GM12865 (cell line): ENCODE measurements at regions not wholly inside any gene's neighbourhood (a gene's known extent, or its start where the extent isn't known, plus 50 kb on each side); places are given as distances from the start of the nearest gene placed in this dataset.

Experiments used
- DNase-seq: peaks from one replicate; pipeline ENCODE4 v3.0.0; 2010; ENCODE audit warnings: low read depth
- H3K4me3 ChIP-seq: 2 replicates; pipeline ENCODE4 v1.5.1; 2011; ENCODE audit warnings: mild to moderate bottlenecking, low read depth, low read length, control low read depth
- CTCF ChIP-seq: IDR thresholded peaks from 2 replicates; pipeline ENCODE4 v1.5.1; 2011; ENCODE audit warnings: low read length, control low read depth, low read depth, inconsistent platforms; ENCODE audit not compliant: insufficient read depth; ENCODE audit errors: missing control alignments

- no peak for DNase-seq
- no peak overlapping the region for H3K4me3 ChIP-seq
- TF ChIP-seq CTCF, result no peak
Observed at GRCh38 chr2:129741623-129742022, 237.8 kb upstream of the RAB6C start.

GRCh38 chr2:129742415-129743180, 236.9 kb upstream of the RAB6C start:
- DNase-seq, result no peak
- TF ChIP-seq CTCF, result no peak
- H3K4me3 ChIP-seq, result no peak overlapping the region

GRCh38 chr2:129744141-129744540, 235.3 kb upstream of the RAB6C start:
- DNase-seq, result no peak
- no peak overlapping the region for H3K4me3 ChIP-seq
- TF ChIP-seq CTCF, result no peak

- DNase-seq, result no peak
- no peak for TF ChIP-seq CTCF
- H3K4me3 ChIP-seq, result no peak overlapping the region
Observed at GRCh38 chr2:129744649-129745048, 234.8 kb upstream of the RAB6C start.

DNA sequence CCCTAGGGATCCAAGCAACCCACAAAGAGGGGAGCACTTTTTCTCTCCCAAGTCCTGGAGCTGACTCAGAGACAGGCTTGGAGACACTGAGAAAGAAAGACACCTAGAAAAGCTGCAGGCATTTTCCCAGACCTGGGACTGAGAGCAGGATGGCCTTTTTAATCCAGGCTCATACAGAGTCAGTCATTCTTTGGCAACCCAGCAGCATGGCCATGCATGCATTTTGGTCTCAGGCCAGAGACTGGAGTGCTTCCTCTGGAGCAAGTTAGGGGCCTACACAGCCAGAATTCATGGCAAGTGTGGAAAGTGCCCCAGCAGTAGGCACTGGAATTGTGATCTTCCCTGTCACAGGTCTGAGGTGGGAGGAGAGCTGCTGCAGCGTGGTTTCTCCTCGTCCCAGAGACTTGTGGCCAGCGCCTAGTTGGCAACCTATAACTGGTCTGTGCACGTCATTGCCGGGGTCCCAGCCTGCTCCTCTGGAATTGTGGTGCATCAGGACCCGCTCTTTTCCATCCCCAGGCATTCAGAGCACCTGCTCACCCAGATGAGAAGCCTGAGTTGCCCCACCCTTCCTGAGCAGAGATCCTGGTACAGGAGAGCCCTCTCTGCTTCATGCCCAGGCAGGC, 231.9 kb upstream of the RAB6C start:
- DNase-seq, result no peak
- TF ChIP-seq CTCF, result no peak

GRCh38 chr2:129748250-129748649, 231.2 kb upstream of the RAB6C start:
- DNase-seq, result no peak
- no peak for TF ChIP-seq CTCF
- no peak overlapping the region for H3K4me3 ChIP-seq

More for the DNA sequence above, 231.9 kb upstream of the RAB6C start:
- H3K4me3 ChIP-seq, result no peak overlapping the region
